NT2/D1 (cell line): ENCODE measurements at regions not wholly inside any gene's neighbourhood (a gene's known extent, or its start where the extent isn't known, plus 50 kb on each side); places are given as distances from the start of the nearest gene placed in this dataset.

Experiments used
- YY1 ChIP-seq: IDR thresholded peaks from 2 replicates; pipeline ENCODE4 v1.6.1; 2011; ENCODE audit not compliant: insufficient read length, insufficient read depth
- ZNF274 ChIP-seq: IDR thresholded peaks from 2 replicates; pipeline ENCODE4 v1.6.1; 2011; ENCODE audit warnings: mild to moderate bottlenecking, low read depth, low read length

DNA sequence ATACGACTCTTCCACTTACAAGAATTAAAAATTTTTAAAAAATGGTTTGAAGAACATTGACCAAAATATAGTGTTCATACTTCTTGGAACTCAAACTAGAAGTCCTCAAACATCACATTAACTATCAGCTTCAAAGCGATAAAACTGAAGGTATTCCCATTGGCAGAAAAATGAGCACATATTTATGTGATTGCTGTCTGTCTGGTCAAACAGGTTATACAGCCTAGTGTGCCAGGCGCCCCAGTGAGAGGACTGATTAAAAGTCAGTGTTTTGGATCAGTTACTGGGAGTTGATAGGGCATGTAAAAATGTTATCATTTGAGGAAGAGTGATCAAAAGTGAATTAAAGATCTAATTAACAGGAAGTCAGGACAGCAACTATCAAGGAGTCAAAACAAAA, 738.8 kb downstream of the HDGFL1 start:
- TF ChIP-seq ZNF274 (no peak), YY1 (no peak)
